GM23248 (cell line): ENCODE measurements at regions not wholly inside any gene's neighbourhood (a gene's known extent, or its start where the extent isn't known, plus 50 kb on each side); places are given as distances from the start of the nearest gene placed in this dataset.

Experiments used
- DNase-seq: peaks from one replicate; pipeline ENCODE4 v3.0.0-alpha.2; 2015
- H2AFZ ChIP-seq: fragments of 200-600 bp; sonication (generic); 2 replicates; pipeline ENCODE4 v1.6.1; 2016; ENCODE audit warnings: antibody characterized with exemption
- H3F3A ChIP-seq: fragments of 200-600 bp; sonication (generic); 2 replicates; pipeline ENCODE4 v1.6.1; 2016; ENCODE audit warnings: mild to moderate bottlenecking, antibody characterized with exemption, mixed run types; ENCODE audit not compliant: insufficient read depth
- H3K27ac ChIP-seq: fragments of 200-600 bp; sonication (generic); 2 replicates; pipeline ENCODE4 v1.5.1; 2016; ENCODE audit warnings: mild to moderate bottlenecking
- H3K27me3 ChIP-seq: fragments of 200-600 bp; sonication (generic); replicated peaks from 2 replicates; pipeline ENCODE4 v1.6.1; 2016; ENCODE audit warnings: mild to moderate bottlenecking; ENCODE audit not compliant: insufficient read depth
- H3K36me3 ChIP-seq: fragments of 200-600 bp; sonication (generic); 2 replicates; pipeline ENCODE4 v1.6.1; 2016; ENCODE audit warnings: low read depth, mild to moderate bottlenecking
- H3K4me1 ChIP-seq: fragments of 200-600 bp; sonication (generic); 2 replicates; pipeline ENCODE4 v1.6.1; 2016; ENCODE audit warnings: mild to moderate bottlenecking; ENCODE audit not compliant: insufficient read depth
- H3K4me2 ChIP-seq: fragments of 200-600 bp; sonication (generic); one replicate; pipeline ENCODE4 v1.6.1; 2016; ENCODE audit warnings: mild to moderate bottlenecking; ENCODE audit not compliant: unreplicated experiment
- H3K4me3 ChIP-seq: fragments of 200-600 bp; sonication (generic); 2 replicates; pipeline ENCODE4 v1.5.1; 2016; ENCODE audit warnings: mild to moderate bottlenecking
- H3K79me2 ChIP-seq: fragments of 200-600 bp; sonication (generic); 2 replicates; pipeline ENCODE4 v1.6.1; 2016; ENCODE audit warnings: mild to moderate bottlenecking; ENCODE audit not compliant: insufficient read depth
- H3K9ac ChIP-seq: fragments of 200-600 bp; sonication (generic); 2 replicates; pipeline ENCODE4 v1.6.1; 2016; ENCODE audit warnings: mild to moderate bottlenecking
- H3K9me2 ChIP-seq: fragments of 200-600 bp; sonication (generic); 2 replicates; pipeline ENCODE4 v1.6.1; 2016; ENCODE audit warnings: mixed run types, mild to moderate bottlenecking, moderate library complexity; ENCODE audit not compliant: insufficient read depth
- H3K9me3 ChIP-seq: fragments of 200-600 bp; sonication (generic); one replicate; pipeline ENCODE4 v1.6.1; 2017; ENCODE audit warnings: low read depth
- H4K20me1 ChIP-seq: fragments of 200-600 bp; sonication (generic); 2 replicates; pipeline ENCODE4 v1.6.0; 2016; ENCODE audit not compliant: insufficient read depth
- EZH2 ChIP-seq: fragments of 200-600 bp; sonication (generic); IDR thresholded peaks from 2 replicates; pipeline ENCODE4 v1.6.1; 2018; ENCODE audit warnings: antibody characterized with exemption, mild to moderate bottlenecking; ENCODE audit not compliant: insufficient read depth, poor library complexity, severe bottlenecking
- EZH2phosphoT487 ChIP-seq: fragments of 200-600 bp; sonication (generic); IDR thresholded peaks from 2 replicates; pipeline ENCODE4 v1.6.1; 2018; ENCODE audit warnings: antibody characterized with exemption, moderate library complexity, mild to moderate bottlenecking, low read depth; ENCODE audit not compliant: insufficient read depth
- WGBS, 2 experiments: methylation state at CpG; one replicate each; pipeline ENCODE4 v1.1.6; 2015 to 2017; ENCODE audit warnings: low lambda C conversion rate in 2 of 2, low coverage in 1 of 2; ENCODE audit errors: missing lambda C conversion rate in 2 of 2; 5-methylcytosine and 5-hydroxymethylcytosine counted together
- in situ Hi-C: fragments of 300-500 bp; cut with MboI; formaldehyde crosslinking; loops from 2 replicates; pipeline ENCODE4 v1.15.0; 2020

DNA sequence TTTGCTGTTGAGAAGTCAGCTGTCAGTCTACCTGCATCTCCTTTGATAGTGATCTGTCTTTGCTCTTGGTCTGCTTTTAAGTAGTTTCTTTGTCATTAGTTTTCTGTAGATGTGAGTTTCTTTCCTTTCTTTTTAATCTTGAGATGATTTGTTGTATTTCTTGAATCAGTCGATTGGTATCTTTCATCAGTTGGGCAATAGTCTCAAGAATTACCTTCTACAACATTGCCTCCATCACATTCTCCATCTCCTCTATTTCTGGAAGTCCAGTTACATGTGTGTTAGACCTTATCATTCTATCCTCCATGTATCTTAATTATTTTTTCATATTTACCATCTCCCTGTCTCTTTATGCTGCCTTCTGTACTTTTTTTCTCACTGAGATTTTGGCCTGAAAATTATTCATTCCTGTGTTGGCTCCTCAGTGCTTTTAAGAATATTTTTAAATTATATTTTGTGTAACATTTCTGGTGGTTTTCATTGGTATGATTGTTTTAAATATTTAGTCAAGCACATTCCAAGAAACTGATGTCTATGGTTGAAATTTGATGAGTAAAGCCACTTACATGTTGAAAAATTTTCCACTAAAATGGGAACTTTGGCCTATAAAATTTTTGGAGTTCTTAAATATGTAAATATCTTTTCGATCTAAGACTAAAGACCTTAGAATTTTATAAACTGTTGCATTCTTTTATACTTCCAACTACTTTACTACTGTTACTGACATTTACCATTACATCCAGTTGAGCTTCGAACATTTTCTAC, 239.5 kb upstream of the MGAT5 start:
- H3K27ac ChIP-seq, result no peak overlapping the region
- no peaks in the 10 kb centered on the region; the same call in 1 of the 2 replicates for H3K27me3 ChIP-seq
- H3K4me3 ChIP-seq, result no peak overlapping the region
- no peak overlapping the region for H3K9ac ChIP-seq
- H3K9me3 ChIP-seq, result no peaks in the 10 kb centered on the region
- H3K36me3 ChIP-seq, result no peaks in the 10 kb centered on the region
- 40 to 57% methylated on average over 3 of the region's 3 CpGs for WGBS, 2 experiments
- in situ Hi-C loops, result no loop called here
- no peaks in the 10 kb centered on the region for H4K20me1 ChIP-seq
- no peaks in the 10 kb centered on the region for H3F3A ChIP-seq
- H3K79me2 ChIP-seq, result no peaks in the 10 kb centered on the region
- TF ChIP-seq EZH2phosphoT487 (no peak), EZH2 (no peak)
- no peaks in the 10 kb centered on the region for H3K4me1 ChIP-seq
- no peak for DNase-seq
- no peak overlapping the region for H3K4me2 ChIP-seq
- no peaks in the 10 kb centered on the region for H3K9me2 ChIP-seq
- H2AFZ ChIP-seq, result no peak overlapping the region

DNA sequence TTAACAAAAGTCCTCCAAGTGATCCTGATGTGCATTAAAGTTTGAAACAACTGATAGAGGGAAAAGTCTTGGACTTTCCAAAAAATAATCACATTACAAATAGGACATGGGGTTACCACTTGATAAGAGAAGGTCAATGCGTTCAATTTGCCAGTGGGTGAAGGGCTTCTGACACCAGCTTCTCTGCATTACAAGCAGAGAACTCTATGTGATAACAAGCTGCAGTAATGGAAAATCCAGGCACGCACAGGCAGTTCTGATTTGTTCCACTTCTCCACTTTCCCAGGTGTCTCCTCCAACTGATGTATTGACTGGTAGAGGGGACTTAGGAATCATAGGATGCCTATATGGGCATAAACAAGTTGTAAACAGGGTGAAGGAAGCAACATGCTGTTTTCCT, 234.0 kb upstream of the MGAT5 start:
- Histone ChIP-seq H4K20me1 (no peaks in the 10 kb centered on the region), H2AFZ (no peak overlapping the region), H3K27me3 (0 out of 2 replicates have a peak, but pooled peaks cover 4% of the 10 kb centered on the region), H3K36me3 (no peaks in the 10 kb centered on the region), H3F3A (no peaks in the 10 kb centered on the region), H3K4me3 (no peak overlapping the region), H3K9me2 (no peaks in the 10 kb centered on the region), H3K9ac (no peak overlapping the region), H3K27ac (no peak overlapping the region), H3K4me1 (no peaks in the 10 kb centered on the region), H3K4me2 (no peak overlapping the region), H3K9me3 (no peaks in the 10 kb centered on the region), H3K79me2 (no peaks in the 10 kb centered on the region)
- 39 to 43% methylated on average over 2 of the region's 2 CpGs for WGBS, 2 experiments
- TF ChIP-seq EZH2 (no peak), EZH2phosphoT487 (no peak)
- no peak for DNase-seq
- in situ Hi-C loops, result no loop called here

DNA sequence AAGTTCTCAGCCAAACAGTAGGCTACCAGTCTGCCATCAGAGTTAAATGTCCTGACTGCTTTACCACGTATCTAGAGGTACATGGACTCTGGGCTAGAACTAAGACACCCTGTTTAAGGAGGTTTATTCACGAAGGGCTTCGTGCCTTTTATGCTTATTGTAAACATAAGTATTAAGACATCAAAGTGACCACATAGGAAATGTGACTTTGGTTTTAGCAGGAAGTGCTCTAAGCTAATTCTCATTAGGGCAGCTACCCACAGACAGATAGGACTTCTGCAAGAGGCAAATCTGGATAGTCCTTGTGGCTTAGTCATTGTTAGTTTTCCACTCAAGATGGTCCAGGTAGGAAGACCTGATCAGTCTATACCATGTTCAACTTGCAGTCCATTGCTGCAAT, 233.3 kb upstream of the MGAT5 start:
- Histone ChIP-seq H3K4me1 (no peaks in the 10 kb centered on the region), H3K27ac (no peak overlapping the region), H3K79me2 (no peaks in the 10 kb centered on the region), H2AFZ (no peak overlapping the region), H3K9me2 (no peaks in the 10 kb centered on the region), H3K4me3 (no peak overlapping the region), H3K4me2 (no peak overlapping the region), H3K27me3 (0 out of 2 replicates have a peak, but pooled peaks cover 7% of the 10 kb centered on the region), H3K36me3 (no peaks in the 10 kb centered on the region), H3F3A (no peaks in the 10 kb centered on the region), H4K20me1 (no peaks in the 10 kb centered on the region), H3K9ac (no peak overlapping the region), H3K9me3 (no peaks in the 10 kb centered on the region)
- TF ChIP-seq EZH2phosphoT487 (no peak), EZH2 (no peak)
- in situ Hi-C loops, result no loop called here
- WGBS, 2 experiments, result 30 to 32% methylated on average over 3 of the region's 3 CpGs
- no peak for DNase-seq

DNA sequence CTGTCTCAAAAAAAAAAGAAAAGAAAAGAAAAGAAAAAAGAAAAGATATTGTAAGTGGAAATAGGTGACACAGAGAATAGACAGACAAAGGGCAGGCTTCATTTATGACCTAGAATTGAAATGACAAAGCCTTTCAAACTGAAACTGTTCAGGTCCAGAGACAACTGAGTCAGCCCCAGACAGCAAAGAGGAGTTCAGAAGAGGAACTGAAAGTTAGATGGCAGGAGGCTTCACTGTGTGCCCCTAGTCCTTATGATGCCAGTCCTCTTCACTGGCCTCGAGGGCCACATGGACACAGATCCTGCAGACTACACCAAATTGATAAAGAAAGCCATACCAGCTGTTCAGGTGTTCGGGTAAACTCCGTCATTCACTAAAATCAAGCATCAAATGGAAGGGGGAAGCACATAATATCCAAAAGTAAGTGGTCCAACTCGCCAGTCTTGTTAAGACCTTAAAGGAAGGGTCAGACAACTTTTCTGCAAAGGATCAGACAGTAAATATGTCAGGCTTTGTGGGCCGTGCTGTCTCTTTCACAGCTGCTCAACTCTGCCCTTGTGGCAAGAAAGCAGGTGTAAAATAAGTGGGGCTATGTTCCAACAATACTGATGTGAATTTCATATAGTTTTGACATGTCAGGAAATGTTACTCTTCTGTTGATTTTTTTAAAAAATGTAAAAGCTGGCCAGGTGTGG, 231.9 kb upstream of the MGAT5 start:
- H3K4me3 ChIP-seq, result no peak overlapping the region
- H3K9me3 ChIP-seq, result no peaks in the 10 kb centered on the region
- in situ Hi-C loops, result no loop called here
- no peaks in the 10 kb centered on the region for H3K36me3 ChIP-seq
- H3K4me2 ChIP-seq, result no peak overlapping the region
- H2AFZ ChIP-seq, result no peak overlapping the region
- TF ChIP-seq EZH2, result no peak
- no peak for TF ChIP-seq EZH2phosphoT487
- no peaks in the 10 kb centered on the region for H3K79me2 ChIP-seq
- no peak overlapping the region for H3K9ac ChIP-seq
- H3K9me2 ChIP-seq, result no peaks in the 10 kb centered on the region
- no peaks in the 10 kb centered on the region for H3F3A ChIP-seq
- no peak overlapping the region for H3K27ac ChIP-seq
- H3K27me3 ChIP-seq, result 0 out of 2 replicates have a peak, but pooled peaks cover 7% of the 10 kb centered on the region
- H3K4me1 ChIP-seq, result no peaks in the 10 kb centered on the region
- H4K20me1 ChIP-seq, result no peaks in the 10 kb centered on the region
- no peak for DNase-seq
- WGBS, 2 experiments, result 33 to 39% methylated on average over 5 of the region's 5 CpGs
